NCI-H1930 (cell line): ENCODE measurements at regions not wholly inside any gene's neighbourhood (a gene's known extent, or its start where the extent isn't known, plus 50 kb on each side); places are given as distances from the start of the nearest gene placed in this dataset.
"Not testable (repeated sequence)": the region's sequence is repeated elsewhere in the genome, so short reads cannot be mapped to it uniquely, and the experiment has no call there.

Experiments
- DNase-seq, 2 experiments: peaks; one replicate each; lab custom pipeline; 2025; lab: John Stamatoyannopoulos, UW

- DNase-seq, result no peak
Observed at GRCh38 chr5:41995193-41995592, 70.1 kb downstream of the FBXO4 start.

GRCh38 chr5:42001673-42002072 lies 76.6 kb downstream of the FBXO4 start:
- no peak for DNase-seq

GRCh38 chr5:42003852-42004251 lies 78.8 kb downstream of the FBXO4 start:
- not testable (repeated sequence) for DNase-seq

- DNase-seq, result no peak
Observed at GRCh38 chr5:42005561-42006153, 80.6 kb downstream of the FBXO4 start.

- DNase-seq, result no peak
Observed at GRCh38 chr5:42013561-42013960, 88.5 kb downstream of the FBXO4 start.

GRCh38 chr5:42015254-42015653 lies 90.2 kb downstream of the FBXO4 start:
- no peak for DNase-seq

- DNase-seq, result no peak
Observed at GRCh38 chr5:42015681-42016080, 90.6 kb downstream of the FBXO4 start.

GRCh38 chr5:42020788-42021530 lies 95.9 kb downstream of the FBXO4 start:
- DNase-seq, result no peak

- no peak for DNase-seq
Observed at GRCh38 chr5:42021923-42022322, 96.8 kb downstream of the FBXO4 start.

- no peak for DNase-seq
Observed at GRCh38 chr5:42022383-42022972, 97.4 kb downstream of the FBXO4 start.

GRCh38 chr5:42026446-42026845 lies 101.4 kb downstream of the FBXO4 start:
- no peak for DNase-seq

- no peak for DNase-seq
Observed at GRCh38 chr5:42032137-42032536, 107.1 kb downstream of the FBXO4 start.

GRCh38 chr5:42035526-42035925 lies 110.4 kb downstream of the FBXO4 start:
- DNase-seq, result no peak

GRCh38 chr5:42036379-42036778 lies 111.3 kb downstream of the FBXO4 start:
- no peak for DNase-seq

GRCh38 chr5:42037379-42037932 lies 112.4 kb downstream of the FBXO4 start:
- DNase-seq, result no peak

- no peak for DNase-seq
Observed at GRCh38 chr5:42043400-42043799, 118.3 kb downstream of the FBXO4 start.

GRCh38 chr5:42057254-42057690 lies 132.2 kb downstream of the FBXO4 start:
- DNase-seq, result peak; percentile 25 to 54

GRCh38 chr5:42059291-42059690 lies 134.2 kb downstream of the FBXO4 start:
- DNase-seq, result no peak

GRCh38 chr5:42059778-42060464 lies 134.8 kb downstream of the FBXO4 start:
- DNase-seq, result no peak

GRCh38 chr5:42061121-42061520 lies 136.0 kb downstream of the FBXO4 start:
- DNase-seq, result no peak

GRCh38 chr5:42064821-42065220 lies 139.7 kb downstream of the FBXO4 start:
- no peak for DNase-seq

- no peak for DNase-seq
Observed at GRCh38 chr5:42066131-42066530, 141.1 kb downstream of the FBXO4 start.
